A673 (cell line): ENCODE measurements at regions not wholly inside any gene's neighbourhood (a gene's known extent, or its start where the extent isn't known, plus 50 kb on each side); places are given as distances from the start of the nearest gene placed in this dataset.

Source experiments
- BruUV-seq: library from RNA; stranded (reverse); fragments of 400-500 nt; replicated peaks from 2 replicates; lab custom pipeline; 2021; lab: Mats Ljungman, UMichigan
- CTCF ChIA-PET: fragments of 300-600 bp; sonication (Branson Sonifier 250); formaldehyde crosslinking; loops from one replicate; lab custom pipeline; 2022; ENCODE audit warnings: antibody characterized with exemption; lab: Charles Lee
- POLR2A ChIA-PET: fragments of 300-600 bp; sonication (Branson Sonifier 250); formaldehyde crosslinking; loops from one replicate; lab custom pipeline; 2022; ENCODE audit warnings: antibody characterized with exemption; ENCODE audit not compliant: low non-redundant PET; lab: Charles Lee
- DNase-seq: peaks from one replicate; pipeline ENCODE4 v3.0.0-alpha.2; 2015; ENCODE audit warnings: low spot score
- H3K27ac ChIP-seq: fragments of 200-600 bp; sonication (generic); 2 replicates; pipeline ENCODE4 v1.5.1; 2016; ENCODE audit warnings: mixed run types, low read depth, mild to moderate bottlenecking, mixed read lengths, antibody characterized with exemption, low read length; ENCODE audit not compliant: poor library complexity, severe bottlenecking
- H3K27me3 ChIP-seq: fragments of 200-600 bp; sonication (generic); replicated peaks from 2 replicates; pipeline ENCODE4 v1.6.1; 2017; ENCODE audit warnings: mixed run types, low read depth, mild to moderate bottlenecking, mixed read lengths, antibody characterized with exemption, low read length; ENCODE audit not compliant: insufficient read depth, poor library complexity
- H3K36me3 ChIP-seq: fragments of 200-600 bp; sonication (generic); 2 replicates; pipeline ENCODE4 v1.6.1; 2016; ENCODE audit warnings: mixed run types, mild to moderate bottlenecking, mixed read lengths, antibody characterized with exemption, low read length; ENCODE audit not compliant: insufficient read depth, poor library complexity, severe bottlenecking
- H3K4me1 ChIP-seq: fragments of 200-600 bp; sonication (generic); 2 replicates; pipeline ENCODE4 v1.6.1; 2017; ENCODE audit warnings: mixed run types, mild to moderate bottlenecking, mixed read lengths, antibody characterized with exemption, low read length; ENCODE audit not compliant: insufficient read depth, poor library complexity, severe bottlenecking
- H3K4me3 ChIP-seq: fragments of 200-600 bp; sonication (generic); 2 replicates; pipeline ENCODE4 v1.5.1; 2016; ENCODE audit warnings: low read depth, mixed run types, mild to moderate bottlenecking, mixed read lengths, low read length; ENCODE audit not compliant: poor library complexity, severe bottlenecking
- H3K9me3 ChIP-seq: fragments of 200-600 bp; sonication (generic); 2 replicates; pipeline ENCODE4 v1.6.1; 2016; ENCODE audit warnings: mixed run types, low read depth, mild to moderate bottlenecking, mixed read lengths, antibody characterized with exemption, low read length; ENCODE audit not compliant: poor library complexity, severe bottlenecking
- EZH2 ChIP-seq: fragments of 200-600 bp; sonication (generic); IDR thresholded peaks from 2 replicates; pipeline ENCODE4 v1.6.1; 2017; ENCODE audit warnings: borderline replicate concordance, low read depth, mild to moderate bottlenecking, mixed read lengths, antibody characterized with exemption, low read length; ENCODE audit not compliant: poor library complexity, severe bottlenecking
- intact Hi-C: fragments of 100-400 bp; cut with micrococcal nuclease; formaldehyde crosslinking; loops from one replicate; pipeline ENCODE4 v1.10.0; 2022; ENCODE audit not compliant: unreplicated experiment
- TF ChIP-seq, protein P1 (sequence below): fragments of 300-800, 200-600 bp; sonication (generic); conservative IDR thresholded peaks from 2 replicates; pipeline ENCODE4 v1.5.1; 2017; ENCODE audit warnings: low read depth, mild to moderate bottlenecking, antibody characterized with exemption, low read length, moderate library complexity, mixed read lengths

DNA sequence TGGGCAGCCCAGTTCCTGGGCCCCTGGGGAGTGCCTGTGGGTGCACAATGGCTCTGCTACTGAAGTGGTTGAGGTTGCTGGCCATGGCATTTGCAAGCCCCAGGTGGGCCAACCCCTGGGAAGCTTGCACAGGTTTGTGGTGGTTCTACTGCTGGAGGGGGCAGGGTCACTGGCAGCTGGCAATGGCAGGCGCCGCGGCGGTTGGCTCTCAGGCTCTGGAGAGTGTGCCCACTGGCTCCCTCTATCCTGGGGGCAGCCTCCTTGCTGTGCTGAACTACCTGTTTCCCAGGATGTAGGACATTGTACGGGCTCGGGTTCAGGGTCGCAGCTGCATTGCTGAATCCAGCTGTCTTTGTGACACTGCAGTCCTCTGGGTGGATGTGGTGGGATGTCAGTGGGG is 180.2 kb upstream of the HES1 start:
- H3K9me3 ChIP-seq: peaks cover 20% of the 10 kb centered on the region
- ChIA-PET POLR2A (no interaction called here), CTCF (no interaction called here)
- TF ChIP-seq, protein P1, sequence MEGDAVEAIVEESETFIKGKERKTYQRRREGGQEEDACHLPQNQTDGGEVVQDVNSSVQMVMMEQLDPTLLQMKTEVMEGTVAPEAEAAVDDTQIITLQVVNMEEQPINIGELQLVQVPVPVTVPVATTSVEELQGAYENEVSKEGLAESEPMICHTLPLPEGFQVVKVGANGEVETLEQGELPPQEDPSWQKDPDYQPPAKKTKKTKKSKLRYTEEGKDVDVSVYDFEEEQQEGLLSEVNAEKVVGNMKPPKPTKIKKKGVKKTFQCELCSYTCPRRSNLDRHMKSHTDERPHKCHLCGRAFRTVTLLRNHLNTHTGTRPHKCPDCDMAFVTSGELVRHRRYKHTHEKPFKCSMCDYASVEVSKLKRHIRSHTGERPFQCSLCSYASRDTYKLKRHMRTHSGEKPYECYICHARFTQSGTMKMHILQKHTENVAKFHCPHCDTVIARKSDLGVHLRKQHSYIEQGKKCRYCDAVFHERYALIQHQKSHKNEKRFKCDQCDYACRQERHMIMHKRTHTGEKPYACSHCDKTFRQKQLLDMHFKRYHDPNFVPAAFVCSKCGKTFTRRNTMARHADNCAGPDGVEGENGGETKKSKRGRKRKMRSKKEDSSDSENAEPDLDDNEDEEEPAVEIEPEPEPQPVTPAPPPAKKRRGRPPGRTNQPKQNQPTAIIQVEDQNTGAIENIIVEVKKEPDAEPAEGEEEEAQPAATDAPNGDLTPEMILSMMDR: no peak
- no peak for TF ChIP-seq EZH2
- no peaks in the 10 kb centered on the region for H3K27me3 ChIP-seq
- no peaks in the 10 kb centered on the region for H3K36me3 ChIP-seq
- no TSS peak for BruUV-seq
- peaks cover 12% of the 10 kb centered on the region for H3K4me1 ChIP-seq
- no peak overlapping the region for H3K27ac ChIP-seq
- intact Hi-C loops: no loop called here
- no peak overlapping the region for H3K4me3 ChIP-seq
- no peak for DNase-seq

DNA sequence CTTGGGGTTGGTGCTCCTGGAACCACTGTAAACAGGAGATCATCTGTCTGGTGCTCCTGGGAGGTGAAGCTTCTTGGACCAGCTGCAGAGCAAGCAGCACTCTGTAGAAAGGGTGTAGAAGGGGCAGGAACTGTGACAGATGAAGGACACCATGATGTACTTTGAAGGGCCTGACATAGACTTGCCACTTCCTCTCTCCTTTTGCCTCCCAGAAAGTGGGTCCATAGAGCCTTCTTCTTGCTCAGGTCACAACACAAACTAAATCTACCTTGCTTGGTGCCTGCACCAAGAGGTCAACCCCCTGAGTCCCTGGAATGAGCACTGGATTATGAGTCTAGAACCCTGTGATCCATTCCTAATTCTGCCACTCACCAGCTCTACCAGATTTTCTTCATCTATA is 176.1 kb upstream of the HES1 start:
- Histone ChIP-seq H3K36me3 (no peaks in the 10 kb centered on the region), H3K9me3 (peaks cover 8% of the 10 kb centered on the region), H3K27ac (no peak overlapping the region), H3K27me3 (no peaks in the 10 kb centered on the region), H3K4me3 (no peak overlapping the region), H3K4me1 (peaks cover 23% of the 10 kb centered on the region)
- TSS peak; percentile 89 for BruUV-seq
- POLR2A ChIA-PET: interaction anchor here (0.6 kb wide), 1 partner anchor 183 kb away, joined by 3 read pairs; no protein-coding TSS in a partner anchor
- TF ChIP-seq, protein P1: no peak
- TF ChIP-seq EZH2: no peak
- CTCF ChIA-PET: no interaction called here
- DNase-seq: no peak
- intact Hi-C loops: no loop called here

DNA sequence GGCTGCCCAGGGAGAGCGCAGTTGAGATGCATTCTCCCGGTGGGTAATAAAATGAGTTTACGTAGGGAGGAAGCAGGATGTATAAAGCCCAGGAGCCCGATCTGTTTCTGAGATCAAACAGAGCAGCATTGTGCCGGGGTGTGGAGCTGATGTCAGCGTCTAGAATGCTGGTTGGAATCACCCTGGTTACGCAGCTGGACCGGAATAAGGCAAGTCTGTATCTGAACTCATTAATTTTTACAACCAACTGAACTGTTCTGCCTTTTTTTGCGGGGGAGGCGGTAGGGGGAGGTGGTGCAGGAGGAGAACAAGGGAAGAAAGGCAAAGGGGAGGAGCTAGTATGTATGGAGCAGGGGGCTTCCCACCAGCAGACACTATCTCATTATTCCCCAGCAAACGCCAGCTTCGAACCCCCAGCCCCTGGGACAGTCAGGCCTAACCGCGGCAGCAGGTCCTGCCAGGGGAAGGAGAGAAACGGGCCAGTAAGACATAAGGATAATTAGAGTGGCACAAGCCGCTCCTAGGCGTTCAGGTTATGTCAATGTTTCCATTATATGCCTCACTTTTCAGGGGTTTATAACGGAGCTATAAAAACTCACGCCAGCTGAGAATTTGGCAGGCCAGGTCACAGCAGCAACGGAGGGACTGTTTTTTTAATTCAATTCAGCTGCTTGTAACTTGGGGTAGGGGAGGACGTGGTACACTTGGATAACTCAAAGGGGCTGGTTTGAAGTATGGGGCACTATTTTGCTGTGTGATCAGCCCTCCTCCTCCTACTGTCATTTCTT is 175.3 kb upstream of the HES1 start:
- H3K36me3 ChIP-seq: no peaks in the 10 kb centered on the region
- TF ChIP-seq, protein P1: no peak
- TF ChIP-seq EZH2: no peak
- ChIA-PET POLR2A (no interaction called here), CTCF (interaction anchor here (1.0 kb wide), 1 partner anchor 9 kb away, joined by 3 read pairs; no protein-coding TSS in a partner anchor)
- DNase-seq: peak; percentile 72
- H3K4me3 ChIP-seq: no peak overlapping the region
- BruUV-seq: TSS peak; percentile 79
- H3K4me1 ChIP-seq: peaks cover 23% of the 10 kb centered on the region
- no peak overlapping the region for H3K27ac ChIP-seq
- intact Hi-C loops: no loop called here
- H3K27me3 ChIP-seq: no peaks in the 10 kb centered on the region
- H3K9me3 ChIP-seq: peaks cover 1% of the 10 kb centered on the region
